ENCODE measurements at regions not wholly inside any gene's neighbourhood (a gene's known extent, or its start where the extent isn't known, plus 50 kb on each side); places are given as distances from the start of the nearest gene placed in this dataset.

- DNase-seq (ENCODE audit: low read depth), result no peak
- TF ChIP-seq POLR2A (IDR thresholded peaks at IDR 0.05; ENCODE audit: extremely low read depth, insufficient read length) (no peak), MYC (IDR thresholded peaks at IDR 0.05; ENCODE audit: low read depth, low read length) (no peak)
- TF ChIP-seq, protein P1, sequence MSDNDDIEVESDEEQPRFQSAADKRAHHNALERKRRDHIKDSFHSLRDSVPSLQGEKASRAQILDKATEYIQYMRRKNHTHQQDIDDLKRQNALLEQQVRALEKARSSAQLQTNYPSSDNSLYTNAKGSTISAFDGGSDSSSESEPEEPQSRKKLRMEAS (IDR thresholded peaks at IDR 0.05; ENCODE audit: low read depth, low read length), result no peak
- TF ChIP-seq, protein P2, sequence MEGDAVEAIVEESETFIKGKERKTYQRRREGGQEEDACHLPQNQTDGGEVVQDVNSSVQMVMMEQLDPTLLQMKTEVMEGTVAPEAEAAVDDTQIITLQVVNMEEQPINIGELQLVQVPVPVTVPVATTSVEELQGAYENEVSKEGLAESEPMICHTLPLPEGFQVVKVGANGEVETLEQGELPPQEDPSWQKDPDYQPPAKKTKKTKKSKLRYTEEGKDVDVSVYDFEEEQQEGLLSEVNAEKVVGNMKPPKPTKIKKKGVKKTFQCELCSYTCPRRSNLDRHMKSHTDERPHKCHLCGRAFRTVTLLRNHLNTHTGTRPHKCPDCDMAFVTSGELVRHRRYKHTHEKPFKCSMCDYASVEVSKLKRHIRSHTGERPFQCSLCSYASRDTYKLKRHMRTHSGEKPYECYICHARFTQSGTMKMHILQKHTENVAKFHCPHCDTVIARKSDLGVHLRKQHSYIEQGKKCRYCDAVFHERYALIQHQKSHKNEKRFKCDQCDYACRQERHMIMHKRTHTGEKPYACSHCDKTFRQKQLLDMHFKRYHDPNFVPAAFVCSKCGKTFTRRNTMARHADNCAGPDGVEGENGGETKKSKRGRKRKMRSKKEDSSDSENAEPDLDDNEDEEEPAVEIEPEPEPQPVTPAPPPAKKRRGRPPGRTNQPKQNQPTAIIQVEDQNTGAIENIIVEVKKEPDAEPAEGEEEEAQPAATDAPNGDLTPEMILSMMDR (IDR thresholded peaks at IDR 0.05; ENCODE audit: low read depth, low read length), result no peak
- no peak overlapping the region for H3K4me3 ChIP-seq (ENCODE audit: low read depth, low read length)
Measured at GRCh38 chr7:46233585-46234329, 312.7 kb upstream of the IGFBP3 start.

GRCh38 chr7:46230990-46231305 lies 309.9 kb upstream of the IGFBP3 start:
- DNase-seq (ENCODE audit: low read depth), result no peak
- no peak overlapping the region for H3K4me3 ChIP-seq (ENCODE audit: low read depth, low read length)
- TF ChIP-seq POLR2A (IDR thresholded peaks at IDR 0.05; ENCODE audit: extremely low read depth, insufficient read length), result no peak
- TF ChIP-seq MYC (IDR thresholded peaks at IDR 0.05; ENCODE audit: low read depth, low read length), result no peak
- TF ChIP-seq, protein P2 (IDR thresholded peaks at IDR 0.05; ENCODE audit: low read depth, low read length), result no peak
- TF ChIP-seq, protein P1 (IDR thresholded peaks at IDR 0.05; ENCODE audit: low read depth, low read length), result no peak

DNA sequence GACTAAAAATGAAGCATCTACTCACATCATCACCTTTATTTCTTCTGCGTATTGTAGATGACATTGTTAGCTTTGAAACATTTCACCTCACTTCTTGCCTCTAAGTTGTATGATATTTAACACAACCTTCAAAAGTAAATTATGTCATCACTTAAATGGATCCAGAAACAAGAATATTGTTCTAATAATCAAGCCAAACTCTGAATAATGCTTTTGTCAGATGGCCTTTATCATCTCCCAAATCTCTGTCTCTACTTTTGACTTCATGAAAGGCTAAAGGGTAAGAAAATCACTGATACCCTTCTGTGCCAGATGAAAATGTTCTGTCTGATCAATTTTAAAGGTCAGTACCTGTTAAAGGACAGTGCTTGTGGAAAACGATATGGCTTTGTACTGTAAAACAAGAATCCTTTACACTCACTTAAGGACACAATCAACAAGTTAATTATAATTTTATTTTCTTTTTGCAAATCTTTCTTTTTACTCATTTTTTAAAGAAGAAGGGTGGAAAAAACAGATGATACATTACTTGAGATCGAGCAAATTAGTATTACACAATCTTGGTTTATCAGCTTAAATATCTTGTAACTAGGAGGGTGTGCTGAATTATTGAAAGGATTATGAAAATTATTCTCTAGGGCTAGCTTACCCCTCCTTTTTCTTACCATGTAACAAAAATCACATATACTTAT lies 309.4 kb upstream of the IGFBP3 start:
- TF ChIP-seq, protein P2 (IDR thresholded peaks at IDR 0.05; ENCODE audit: low read depth, low read length), result no peak
- no peak for TF ChIP-seq POLR2A (IDR thresholded peaks at IDR 0.05; ENCODE audit: extremely low read depth, insufficient read length)
- TF ChIP-seq, protein P1 (IDR thresholded peaks at IDR 0.05; ENCODE audit: low read depth, low read length), result no peak
- TF ChIP-seq MYC (IDR thresholded peaks at IDR 0.05; ENCODE audit: low read depth, low read length), result no peak

DNA sequence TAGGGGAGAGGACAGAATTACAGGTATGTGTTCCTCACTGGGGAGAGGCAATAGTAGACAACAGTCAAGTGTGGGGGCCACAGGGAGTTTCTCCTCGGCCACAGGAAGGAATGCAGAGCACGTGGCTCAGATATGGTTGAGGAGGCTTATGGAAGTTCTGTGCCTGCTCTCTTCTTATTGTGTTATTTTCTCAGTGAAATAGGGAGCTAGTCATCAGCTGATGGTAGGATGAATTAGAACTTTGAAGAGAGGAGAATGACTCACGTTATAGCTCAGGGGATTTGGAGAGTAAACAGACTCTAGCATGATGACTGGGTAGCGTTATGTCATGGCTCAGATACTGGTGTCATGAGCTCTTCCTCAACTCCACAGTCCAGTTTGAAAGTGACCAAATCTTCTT lies 308.3 kb upstream of the IGFBP3 start:
- no peak for DNase-seq (ENCODE audit: low read depth)
- TF ChIP-seq, protein P1 (IDR thresholded peaks at IDR 0.05; ENCODE audit: low read depth, low read length), result no peak
- TF ChIP-seq, protein P2 (IDR thresholded peaks at IDR 0.05; ENCODE audit: low read depth, low read length), result no peak
- no peak for TF ChIP-seq POLR2A (IDR thresholded peaks at IDR 0.05; ENCODE audit: extremely low read depth, insufficient read length)
- H3K4me3 ChIP-seq (ENCODE audit: low read depth, low read length), result no peak overlapping the region

More for the DNA sequence above, 309.4 kb upstream of the IGFBP3 start:
- no peak for DNase-seq (ENCODE audit: low read depth)
- H3K4me3 ChIP-seq (ENCODE audit: low read depth, low read length), result no peak overlapping the region

DNA sequence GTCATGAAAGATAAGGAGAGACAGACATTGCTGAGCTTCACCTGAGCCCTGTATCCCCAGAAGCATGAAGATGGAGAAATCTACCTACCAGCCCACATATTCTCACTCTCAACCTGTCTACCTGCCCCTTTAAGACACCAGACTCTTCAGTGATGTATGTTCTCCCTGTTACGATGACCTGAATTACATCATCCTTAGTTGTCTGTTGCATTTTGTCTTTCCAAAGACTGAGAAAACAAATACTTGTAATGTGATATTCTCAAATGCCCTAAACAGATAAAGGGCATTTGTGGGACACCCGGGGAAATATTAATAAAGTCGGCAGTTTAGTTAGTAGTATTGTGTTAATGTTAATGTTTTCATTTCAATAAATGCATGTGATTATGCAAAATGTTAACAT lies 305.8 kb upstream of the IGFBP3 start:
- H3K4me3 ChIP-seq (ENCODE audit: low read depth, low read length), result no peak overlapping the region
- TF ChIP-seq, protein P2 (IDR thresholded peaks at IDR 0.05; ENCODE audit: low read depth, low read length), result no peak
- TF ChIP-seq MYC (IDR thresholded peaks at IDR 0.05; ENCODE audit: low read depth, low read length), result no peak
- TF ChIP-seq, protein P1 (IDR thresholded peaks at IDR 0.05; ENCODE audit: low read depth, low read length), result no peak
- no peak for TF ChIP-seq POLR2A (IDR thresholded peaks at IDR 0.05; ENCODE audit: extremely low read depth, insufficient read length)
- no peak for DNase-seq (ENCODE audit: low read depth)
